ENCODE measurements at regions not wholly inside any gene's neighbourhood (a gene's known extent, or its start where the extent isn't known, plus 50 kb on each side); places are given as distances from the start of the nearest gene placed in this dataset.

DNA sequence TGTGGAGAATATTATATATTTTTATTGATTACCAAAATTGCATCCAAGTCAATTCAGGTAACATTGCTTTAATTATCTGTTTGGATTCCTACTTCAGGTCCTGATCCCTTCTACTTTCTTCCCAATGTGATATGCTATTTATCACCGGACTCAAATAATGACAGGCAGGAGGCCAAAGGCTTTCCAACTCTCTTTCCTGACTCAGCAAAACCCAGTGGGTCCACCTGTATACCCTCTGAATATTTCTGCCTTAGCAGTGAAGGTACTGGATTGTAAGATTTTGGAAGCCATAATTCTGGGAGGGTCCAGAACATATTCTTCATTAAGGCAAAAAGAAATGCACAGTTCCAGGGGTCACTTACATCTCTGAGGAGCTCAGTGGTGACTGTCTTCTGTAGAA is 260.2 kb upstream of the UBASH3B start:
- TF ChIP-seq, protein P1, sequence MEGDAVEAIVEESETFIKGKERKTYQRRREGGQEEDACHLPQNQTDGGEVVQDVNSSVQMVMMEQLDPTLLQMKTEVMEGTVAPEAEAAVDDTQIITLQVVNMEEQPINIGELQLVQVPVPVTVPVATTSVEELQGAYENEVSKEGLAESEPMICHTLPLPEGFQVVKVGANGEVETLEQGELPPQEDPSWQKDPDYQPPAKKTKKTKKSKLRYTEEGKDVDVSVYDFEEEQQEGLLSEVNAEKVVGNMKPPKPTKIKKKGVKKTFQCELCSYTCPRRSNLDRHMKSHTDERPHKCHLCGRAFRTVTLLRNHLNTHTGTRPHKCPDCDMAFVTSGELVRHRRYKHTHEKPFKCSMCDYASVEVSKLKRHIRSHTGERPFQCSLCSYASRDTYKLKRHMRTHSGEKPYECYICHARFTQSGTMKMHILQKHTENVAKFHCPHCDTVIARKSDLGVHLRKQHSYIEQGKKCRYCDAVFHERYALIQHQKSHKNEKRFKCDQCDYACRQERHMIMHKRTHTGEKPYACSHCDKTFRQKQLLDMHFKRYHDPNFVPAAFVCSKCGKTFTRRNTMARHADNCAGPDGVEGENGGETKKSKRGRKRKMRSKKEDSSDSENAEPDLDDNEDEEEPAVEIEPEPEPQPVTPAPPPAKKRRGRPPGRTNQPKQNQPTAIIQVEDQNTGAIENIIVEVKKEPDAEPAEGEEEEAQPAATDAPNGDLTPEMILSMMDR (IDR thresholded peaks at IDR 0.05; ENCODE audit: insufficient read depth in 1 of 2, low read depth in 1 of 2, low read length in 1 of 2, severe bottlenecking in 1 of 2, unreplicated experiment in 1 of 2): no peak
- H3K27ac Mint-ChIP-seq (ENCODE audit: unreplicated experiment): no peak overlapping the region
- intact Hi-C loops (cut with micrococcal nuclease; ENCODE audit: unreplicated experiment): no loop called here
- Histone ChIP-seq H3K4me1 (no peaks in the 10 kb centered on the region), H3K27me3 (replicated peaks; ENCODE audit: control insufficient read depth, insufficient read depth, low read length) (no peaks in the 10 kb centered on the region), H3K9me3 (0 out of 2 replicates have a peak, but pooled peaks cover 3% of the 10 kb centered on the region), H3K36me3 (ENCODE audit: control insufficient read depth, insufficient read depth, low read length) (no peaks in the 10 kb centered on the region), H3K4me3 (ENCODE audit: low read depth, low read length) (no peak overlapping the region)
- ChIA-PET POLR2A (no interaction called here), CTCF (no interaction called here)
- H3K27me3 Mint-ChIP-seq (ENCODE audit: insufficient read depth, unreplicated experiment): peaks cover 7% of the 10 kb centered on the region
- no peaks in the 10 kb centered on the region for H3K9me3 Mint-ChIP-seq (ENCODE audit: unreplicated experiment)
- DNase-seq: no peak
- H3K4me1 Mint-ChIP-seq (ENCODE audit: low read depth, unreplicated experiment): no peaks in the 10 kb centered on the region
- BruUV-seq (replicated peaks): no TSS peak
- H3K4me3 Mint-ChIP-seq (ENCODE audit: unreplicated experiment): no peak overlapping the region
- no peaks in the 10 kb centered on the region for H3K36me3 Mint-ChIP-seq (ENCODE audit: insufficient read depth, unreplicated experiment)

DNA sequence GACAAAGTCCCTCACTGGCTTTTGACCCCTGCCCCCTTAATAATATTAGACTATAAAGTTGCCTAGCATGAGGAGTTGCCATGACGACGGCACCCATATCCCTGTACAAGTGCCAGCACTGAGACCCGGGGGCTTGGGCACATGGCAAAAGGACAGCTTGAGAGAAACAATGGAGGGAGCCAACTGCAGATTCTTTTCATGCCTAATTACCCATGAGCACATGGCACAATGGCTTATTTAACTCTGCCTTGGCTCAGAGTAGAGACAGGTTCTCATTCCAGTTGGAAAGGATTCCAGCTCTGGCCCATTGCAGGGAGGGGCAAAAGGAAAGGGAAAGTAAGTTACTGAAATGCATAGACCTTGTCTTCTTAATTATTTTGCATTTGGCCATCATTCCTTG is 261.2 kb upstream of the UBASH3B start:
- H3K4me3 Mint-ChIP-seq (ENCODE audit: unreplicated experiment): no peak overlapping the region
- Histone ChIP-seq H3K4me1 (no peaks in the 10 kb centered on the region), H3K4me3 (ENCODE audit: low read depth, low read length) (no peak overlapping the region), H3K36me3 (ENCODE audit: control insufficient read depth, insufficient read depth, low read length) (no peaks in the 10 kb centered on the region), H3K9me3 (0 out of 2 replicates have a peak, but pooled peaks cover 4% of the 10 kb centered on the region), H3K27me3 (replicated peaks; ENCODE audit: control insufficient read depth, insufficient read depth, low read length) (no peaks in the 10 kb centered on the region)
- intact Hi-C loops (cut with micrococcal nuclease; ENCODE audit: unreplicated experiment): no loop called here
- no peaks in the 10 kb centered on the region for H3K9me3 Mint-ChIP-seq (ENCODE audit: unreplicated experiment)
- CTCF ChIA-PET: interaction anchor here (0.6 kb wide), 1 partner anchor 526 kb away, joined by 3 read pairs; no protein-coding TSS in a partner anchor
- peaks cover 3% of the 10 kb centered on the region for H3K27me3 Mint-ChIP-seq (ENCODE audit: insufficient read depth, unreplicated experiment)
- BruUV-seq (replicated peaks): no TSS peak
- H3K4me1 Mint-ChIP-seq (ENCODE audit: low read depth, unreplicated experiment): no peaks in the 10 kb centered on the region
- H3K36me3 Mint-ChIP-seq (ENCODE audit: insufficient read depth, unreplicated experiment): no peaks in the 10 kb centered on the region
- TF ChIP-seq, protein P1 (IDR thresholded peaks at IDR 0.05; ENCODE audit: insufficient read depth in 1 of 2, low read depth in 1 of 2, low read length in 1 of 2, severe bottlenecking in 1 of 2, unreplicated experiment in 1 of 2): no peak
- no peak overlapping the region for H3K27ac Mint-ChIP-seq (ENCODE audit: unreplicated experiment)
- POLR2A ChIA-PET: no interaction called here
- DNase-seq: no peak

DNA sequence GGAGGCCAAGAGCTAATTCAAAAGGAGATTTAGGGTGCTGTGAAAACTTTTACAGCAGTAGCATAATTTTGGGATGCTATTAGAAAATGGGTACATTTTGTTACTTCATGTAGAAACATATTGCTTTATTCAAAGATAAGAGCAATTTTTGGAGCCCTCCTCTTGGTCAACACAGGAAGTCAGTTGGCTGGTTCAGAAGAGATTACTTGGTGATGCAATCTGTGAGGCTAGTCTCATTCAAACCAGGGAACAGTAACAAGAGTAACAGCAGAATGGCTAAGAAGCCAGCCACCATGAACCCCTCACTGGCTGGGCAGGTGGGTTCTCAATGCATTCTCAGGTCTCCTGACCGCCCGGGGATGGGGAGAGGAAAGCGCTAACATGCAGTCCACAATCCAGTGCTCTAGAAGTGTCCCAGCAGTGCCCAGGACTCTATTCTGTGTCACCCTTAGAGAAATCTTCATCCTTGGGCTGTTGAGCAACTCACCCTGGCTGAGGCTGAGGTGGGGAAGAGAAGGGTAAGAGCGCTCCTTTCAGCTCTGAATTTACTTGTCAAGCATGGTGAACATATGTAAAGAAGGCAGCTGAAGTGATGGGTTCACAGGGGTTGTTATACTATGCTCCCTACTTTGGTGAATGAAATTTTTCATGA is 262.2 kb upstream of the UBASH3B start:
- intact Hi-C loops (cut with micrococcal nuclease; ENCODE audit: unreplicated experiment): no loop called here
- H3K4me1 ChIP-seq: no peaks in the 10 kb centered on the region
- no peaks in the 10 kb centered on the region for H3K36me3 ChIP-seq (ENCODE audit: control insufficient read depth, insufficient read depth, low read length)
- TF ChIP-seq, protein P1 (IDR thresholded peaks at IDR 0.05; ENCODE audit: insufficient read depth in 1 of 2, low read depth in 1 of 2, low read length in 1 of 2, severe bottlenecking in 1 of 2, unreplicated experiment in 1 of 2): no peak
- H3K4me1 Mint-ChIP-seq (ENCODE audit: low read depth, unreplicated experiment): no peaks in the 10 kb centered on the region
- POLR2A ChIA-PET: no interaction called here
- H3K9me3 Mint-ChIP-seq (ENCODE audit: unreplicated experiment): no peaks in the 10 kb centered on the region
- H3K27ac Mint-ChIP-seq (ENCODE audit: unreplicated experiment): no peak overlapping the region
- no peaks in the 10 kb centered on the region for H3K36me3 Mint-ChIP-seq (ENCODE audit: insufficient read depth, unreplicated experiment)
- no peak for DNase-seq
- H3K27me3 Mint-ChIP-seq (ENCODE audit: insufficient read depth, unreplicated experiment): peaks cover 3% of the 10 kb centered on the region
- H3K27me3 ChIP-seq (replicated peaks; ENCODE audit: control insufficient read depth, insufficient read depth, low read length): no peaks in the 10 kb centered on the region
- CTCF ChIA-PET: interaction anchor here (0.6 kb wide), 1 partner anchor 8 kb away, joined by 5 read pairs; no protein-coding TSS in a partner anchor
- 0 out of 2 replicates have a peak, but pooled peaks cover 4% of the 10 kb centered on the region for H3K9me3 ChIP-seq
- BruUV-seq (replicated peaks): no TSS peak
- no peak overlapping the region for H3K4me3 ChIP-seq (ENCODE audit: low read depth, low read length)
- no peak overlapping the region for H3K4me3 Mint-ChIP-seq (ENCODE audit: unreplicated experiment)

All from Caco-2 (cell line).